Ectodermal cell (in vitro differentiated cells): ENCODE measurements at regions not wholly inside any gene's neighbourhood (a gene's known extent, or its start where the extent isn't known, plus 50 kb on each side); places are given as distances from the start of the nearest gene placed in this dataset.

ENCODE experiments used
- H3K27ac ChIP-seq: 2 replicates; pipeline ENCODE4 v1.7.0; 2013; ENCODE audit warnings: mild to moderate bottlenecking, low read depth, low read length; ENCODE audit not compliant: insufficient read depth, poor library complexity, severe bottlenecking
- H3K27me3 ChIP-seq: 2 replicates; pipeline ENCODE4 v1.7.0; 2013; ENCODE audit warnings: mild to moderate bottlenecking, low read length; ENCODE audit not compliant: insufficient read depth, control insufficient read depth, poor library complexity, severe bottlenecking
- H3K36me3 ChIP-seq: one replicate; pipeline ENCODE4 v1.7.0; 2013; ENCODE audit warnings: low read length; ENCODE audit not compliant: control insufficient read depth, insufficient read depth
- H3K4me1 ChIP-seq: one replicate; pipeline ENCODE4 v1.7.0; 2013; ENCODE audit warnings: low read length; ENCODE audit not compliant: control insufficient read depth, insufficient read depth
- H3K4me3 ChIP-seq: 2 replicates; pipeline ENCODE4 v1.7.0; 2013; ENCODE audit warnings: low read depth, low read length, control low read depth; ENCODE audit not compliant: insufficient read depth
- H3K9me3 ChIP-seq: 2 replicates; pipeline ENCODE4 v1.7.0; 2013; ENCODE audit warnings: mild to moderate bottlenecking, low read length, moderate library complexity; ENCODE audit not compliant: control insufficient read depth
- WGBS, 2 experiments: methylation state at CpG; one replicate each; pipeline ENCODE4 v1.1.7; 2013; ENCODE audit warnings: missing lambda C conversion rate in 2 of 2; 5-methylcytosine and 5-hydroxymethylcytosine counted together

- Histone ChIP-seq H3K9me3 (peaks cover 4% of the 10 kb centered on the region), H3K27ac (no peak overlapping the region), H3K27me3 (no peaks in the 10 kb centered on the region), H3K4me3 (no peak overlapping the region), H3K4me1 (peaks cover 10% of the 10 kb centered on the region), H3K36me3 (no peaks in the 10 kb centered on the region)
- 67 to 70% methylated on average over 6 of the region's 6 CpGs for WGBS, 2 experiments
These were observed 162.8 kb upstream of the LHX5 start for GRCh38 chr12:113634474-113634873.

GRCh38 chr12:113633678-113634332 lies 162.1 kb upstream of the LHX5 start:
- H3K4me3 ChIP-seq: no peak overlapping the region
- H3K4me1 ChIP-seq: peaks cover 10% of the 10 kb centered on the region
- peaks cover 4% of the 10 kb centered on the region for H3K9me3 ChIP-seq
- H3K36me3 ChIP-seq: no peaks in the 10 kb centered on the region
- no peaks in the 10 kb centered on the region for H3K27me3 ChIP-seq
- no peak overlapping the region for H3K27ac ChIP-seq

GRCh38 chr12:113630625-113631024 lies 159.0 kb upstream of the LHX5 start:
- H3K27me3 ChIP-seq: no peaks in the 10 kb centered on the region
- H3K36me3 ChIP-seq: no peaks in the 10 kb centered on the region
- H3K4me3 ChIP-seq: no peak overlapping the region
- no peak overlapping the region for H3K27ac ChIP-seq
- peaks cover 6% of the 10 kb centered on the region for H3K4me1 ChIP-seq
- H3K9me3 ChIP-seq: peaks cover 4% of the 10 kb centered on the region

- no peaks in the 10 kb centered on the region for H3K27me3 ChIP-seq
- no peaks in the 10 kb centered on the region for H3K36me3 ChIP-seq
- 91 to 93% methylated on average over 2 of the region's 2 CpGs for whole genome bisulfite sequencing, 2 experiments
- no peak overlapping the region for H3K27ac ChIP-seq
- no peak overlapping the region for H3K4me3 ChIP-seq
- H3K4me1 ChIP-seq: no peaks in the 10 kb centered on the region
- H3K9me3 ChIP-seq: peaks cover 4% of the 10 kb centered on the region
These were observed 153.8 kb upstream of the LHX5 start for GRCh38 chr12:113625499-113625898.

GRCh38 chr12:113622410-113622809 lies 150.7 kb upstream of the LHX5 start:
- no peaks in the 10 kb centered on the region for H3K36me3 ChIP-seq
- H3K27me3 ChIP-seq: no peaks in the 10 kb centered on the region
- no peak overlapping the region for H3K4me3 ChIP-seq
- no peaks in the 10 kb centered on the region for H3K9me3 ChIP-seq
- no peak overlapping the region for H3K27ac ChIP-seq
- 55 to 62% methylated on average over 10 of the region's 10 CpGs for WGBS, 2 experiments
- no peaks in the 10 kb centered on the region for H3K4me1 ChIP-seq

GRCh38 chr12:113620437-113620976 lies 148.8 kb upstream of the LHX5 start:
- no peaks in the 10 kb centered on the region for H3K36me3 ChIP-seq
- H3K27ac ChIP-seq: no peak overlapping the region
- H3K4me3 ChIP-seq: no peak overlapping the region
- no peaks in the 10 kb centered on the region for H3K4me1 ChIP-seq
- no peaks in the 10 kb centered on the region for H3K27me3 ChIP-seq
- no peaks in the 10 kb centered on the region for H3K9me3 ChIP-seq
- 80 to 81% methylated on average over 6 of the region's 6 CpGs for WGBS, 2 experiments

GRCh38 chr12:113619202-113619601 lies 147.5 kb upstream of the LHX5 start:
- Histone ChIP-seq H3K27me3 (no peaks in the 10 kb centered on the region), H3K4me1 (no peaks in the 10 kb centered on the region), H3K4me3 (no peak overlapping the region), H3K36me3 (no peaks in the 10 kb centered on the region), H3K27ac (no peak overlapping the region), H3K9me3 (no peaks in the 10 kb centered on the region)
- 75 to 78% methylated on average over 5 of the region's 5 CpGs for WGBS, 2 experiments

- H3K27me3 ChIP-seq: peaks cover 26% of the 10 kb centered on the region
These were observed 141.7 kb upstream of the LHX5 start for GRCh38 chr12:113613414-113613813.

GRCh38 chr12:113612793-113613192 lies 141.1 kb upstream of the LHX5 start:
- no peaks in the 10 kb centered on the region for H3K9me3 ChIP-seq
- H3K4me1 ChIP-seq: peaks cover 24% of the 10 kb centered on the region
- no peaks in the 10 kb centered on the region for H3K36me3 ChIP-seq
- 81 to 84% methylated on average over 3 of the region's 3 CpGs for WGBS, 2 experiments
- peaks cover 26% of the 10 kb centered on the region for H3K27me3 ChIP-seq
- H3K27ac ChIP-seq: no peak overlapping the region
- H3K4me3 ChIP-seq: no peak overlapping the region

More at GRCh38 chr12:113613414-113613813, 141.7 kb upstream of the LHX5 start:
- WGBS, 2 experiments: 95% methylated on average over 2 of the region's 2 CpGs
- H3K9me3 ChIP-seq: no peaks in the 10 kb centered on the region
- no peaks in the 10 kb centered on the region for H3K36me3 ChIP-seq
- no peak overlapping the region for H3K4me3 ChIP-seq
- H3K4me1 ChIP-seq: peaks cover 24% of the 10 kb centered on the region
- H3K27ac ChIP-seq: no peak overlapping the region

- Histone ChIP-seq H3K4me3 (no peak overlapping the region), H3K27me3 (peaks cover 26% of the 10 kb centered on the region)
- 58 to 61% methylated on average over 16 of the region's 16 CpGs for WGBS, 2 experiments
These were observed 140.5 kb upstream of the LHX5 start for GRCh38 chr12:113612076-113612728.

More at GRCh38 chr12:113612076-113612728, 140.5 kb upstream of the LHX5 start:
- no peak overlapping the region for H3K27ac ChIP-seq
- H3K4me1 ChIP-seq: peaks cover 24% of the 10 kb centered on the region
- H3K36me3 ChIP-seq: no peaks in the 10 kb centered on the region
- no peaks in the 10 kb centered on the region for H3K9me3 ChIP-seq
